ENCODE measurements at regions not wholly inside any gene's neighbourhood (a gene's known extent, or its start where the extent isn't known, plus 50 kb on each side); places are given as distances from the start of the nearest gene placed in this dataset.

DNA sequence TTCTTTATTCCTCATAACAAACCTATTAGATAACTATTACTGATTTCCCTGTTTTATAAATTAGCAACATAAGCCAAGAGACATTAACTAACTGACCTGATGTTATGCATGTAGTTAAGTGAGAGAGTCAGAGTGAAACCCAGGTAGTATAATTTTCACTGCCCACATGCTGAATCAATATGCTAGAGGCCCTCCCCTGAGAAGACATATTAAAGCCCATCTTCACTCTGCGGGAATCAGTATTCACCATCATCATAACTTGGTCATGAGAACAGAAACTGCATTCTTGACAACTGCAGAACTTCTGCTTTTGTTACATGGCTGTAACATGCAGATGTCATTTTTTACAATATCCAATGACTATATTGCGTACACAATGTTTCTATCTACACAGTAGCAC, 1324.3 kb downstream of the ARAP2 start:
- Histone ChIP-seq H2BK5ac (ENCODE audit: low read depth, low read length) (no peak overlapping the region), H2BK120ac (replicated peaks; ENCODE audit: low read depth, low read length) (no peak overlapping the region), H3K27me3 (replicated peaks in 1 of 4; ENCODE audit: control insufficient read depth in 3 of 4, extremely low read depth in 1 of 4, insufficient read depth in 3 of 4, low read length in 3 of 4) (no peaks in the 10 kb centered on the region), H2AK5ac (ENCODE audit: low read depth, low read length) (no peak overlapping the region), H2BK15ac (ENCODE audit: low read length) (no peak overlapping the region), H4K91ac (replicated peaks; ENCODE audit: insufficient read length, low read length) (no peak overlapping the region), H4K5ac (ENCODE audit: insufficient read length, low read depth, low read length) (no peak overlapping the region), H3K23ac (ENCODE audit: insufficient read length) (no peak overlapping the region), H3K79me1 (ENCODE audit: low read depth, low read length) (no peaks in the 10 kb centered on the region), H3K79me2 (ENCODE audit: control insufficient read depth in 1 of 2, insufficient read depth in 2 of 2, low read length in 2 of 2) (no peaks in the 10 kb centered on the region), H3K18ac (ENCODE audit: extremely low read depth, low read length) (no peak overlapping the region), H2BK12ac (ENCODE audit: low read depth, low read length) (no peak overlapping the region), H2BK20ac (ENCODE audit: low read length) (no peak overlapping the region), H2AFZ (ENCODE audit: low read length) (no peak overlapping the region), H3K4me2 (ENCODE audit: insufficient read depth in 1 of 2, low read depth in 2 of 2, low read length in 2 of 2) (no peak overlapping the region), H3K23me2 (ENCODE audit: low read depth, low read length) (no peaks in the 10 kb centered on the region), H4K8ac (ENCODE audit: extremely low read depth, insufficient read depth, low read length) (no peak overlapping the region), H3K14ac (ENCODE audit: insufficient read length) (no peak overlapping the region), H3K4me3 (ENCODE audit: extremely low read depth in 1 of 4, insufficient read depth in 2 of 4, low read depth in 3 of 4, low read length in 4 of 4) (no peak overlapping the region), H3K9ac (replicated peaks in 1 of 4; ENCODE audit: extremely low read depth in 1 of 4, low read depth in 3 of 4, low read length in 3 of 4) (no peak overlapping the region), H3K9me3 (ENCODE audit: insufficient read depth in 2 of 2, low read depth in 1 of 2, low read length in 1 of 2) (no peaks in the 10 kb centered on the region), H3K56ac (replicated peaks; ENCODE audit: insufficient read length, low read depth, low read length) (no peak overlapping the region), H3K36me3 (ENCODE audit: control insufficient read depth in 2 of 4, insufficient read depth in 4 of 4, low read length in 3 of 4) (no peaks in the 10 kb centered on the region), H3K4me1 (replicated peaks in 1 of 4; ENCODE audit: control insufficient read depth in 3 of 4, insufficient read depth in 4 of 4, low read length in 3 of 4) (no peaks in the 10 kb centered on the region), H4K20me1 (replicated peaks in 1 of 2; ENCODE audit: control insufficient read depth in 1 of 2, insufficient read depth in 2 of 2, low read length in 2 of 2) (no peaks in the 10 kb centered on the region), H3K4ac (replicated peaks; ENCODE audit: insufficient read length, low read depth, low read length) (no peak overlapping the region), H3K27ac (ENCODE audit: low read depth, low read length) (no peak overlapping the region)
- CTCF ChIA-PET (ENCODE audit: partially characterized antibody), result no interaction called here
- TF ChIP-seq CHD1 (IDR thresholded peaks at IDR 0.05; ENCODE audit: low read depth, low read length), result no peak
- no peak for TF ChIP-seq POU5F1 (IDR thresholded peaks at IDR 0.05; ENCODE audit: low read depth, low read length)
- no peak for TF ChIP-seq SP1 (IDR thresholded peaks at IDR 0.05; ENCODE audit: low read depth, low read length)
- no peak for TF ChIP-seq TAF7 (optimal IDR thresholded peaks at IDR 0.05; ENCODE audit: borderline replicate concordance, low read depth, low read length)
- no peak for TF ChIP-seq KDM4A (IDR thresholded peaks at IDR 0.05; ENCODE audit: low read depth, low read length, severe bottlenecking)
- TF ChIP-seq TBP (IDR thresholded peaks at IDR 0.05; ENCODE audit: low read depth, low read length), result no peak
- no peak for TF ChIP-seq CHD2 (IDR thresholded peaks at IDR 0.05; ENCODE audit: low read length)
- no peak for FAIRE-seq
- POLR2A ChIA-PET (ENCODE audit: partially characterized antibody), result no interaction called here
- WGBS, 2 experiments (ENCODE audit: extremely low coverage in 1 of 2, insufficient coverage in 1 of 2, insufficient read length in 1 of 2, insufficient replicate concordance in 2 of 2, low coverage in 1 of 2, low lambda C conversion rate in 2 of 2, missing lambda C conversion rate in 1 of 2), result 94% methylated on average over 2 of the region's 2 CpGs; no CpG with 5 or more reads in 1 of the 2 experiments
- no peak for DNase-seq (ENCODE audit: low read depth in 1 of 2, low spot score in 2 of 2)
